Ishikawa (cell line): ENCODE measurements at regions not wholly inside any gene's neighbourhood (a gene's known extent, or its start where the extent isn't known, plus 50 kb on each side); places are given as distances from the start of the nearest gene placed in this dataset.

Experiments
- CEBPB ChIP-seq: IDR thresholded peaks from 2 replicates; pipeline ENCODE4 v1.6.1; 2012
- CREB1 ChIP-seq: IDR thresholded peaks from 2 replicates; pipeline ENCODE4 v1.6.1; 2012; ENCODE audit warnings: low read depth
- EGR1 ChIP-seq: IDR thresholded peaks from 2 replicates; pipeline ENCODE4 v1.6.1; 2012
- EP300 ChIP-seq: IDR thresholded peaks from 2 replicates; pipeline ENCODE4 v1.6.1; 2012; ENCODE audit warnings: borderline replicate concordance
- FOXM1 ChIP-seq: IDR thresholded peaks from 2 replicates; pipeline ENCODE4 v1.6.1; 2012; ENCODE audit warnings: low read depth, borderline replicate concordance
- MAX ChIP-seq: IDR thresholded peaks from 2 replicates; pipeline ENCODE4 v1.6.1; 2012
- NFIC ChIP-seq: IDR thresholded peaks from 2 replicates; pipeline ENCODE4 v1.6.1; 2012
- RAD21 ChIP-seq: IDR thresholded peaks from 2 replicates; pipeline ENCODE4 v1.6.1; 2012; ENCODE audit warnings: low read depth
- REST ChIP-seq: IDR thresholded peaks from 2 replicates; pipeline ENCODE4 v1.6.1; 2012; ENCODE audit warnings: low read depth, mild to moderate bottlenecking
- TAF1 ChIP-seq: IDR thresholded peaks from 2 replicates; pipeline ENCODE4 v1.6.1; 2012; ENCODE audit warnings: low read depth, mild to moderate bottlenecking
- TCF12 ChIP-seq: IDR thresholded peaks from 2 replicates; pipeline ENCODE4 v1.6.1; 2012; ENCODE audit warnings: low read depth
- TEAD4 ChIP-seq: IDR thresholded peaks from 2 replicates; pipeline ENCODE4 v1.6.1; 2012
- USF1 ChIP-seq: IDR thresholded peaks from 2 replicates; pipeline ENCODE4 v1.6.1; 2012
- YY1 ChIP-seq: IDR thresholded peaks from 2 replicates; pipeline ENCODE4 v1.6.1; 2012; ENCODE audit warnings: low read depth
- ZBTB7A ChIP-seq: IDR thresholded peaks from 2 replicates; pipeline ENCODE4 v1.6.1; 2012; ENCODE audit warnings: low read depth

GRCh38 chr6:105952772-105953690 lies 133.1 kb upstream of the PRDM1 start:
- TF ChIP-seq EGR1 (no peak), FOXM1 (no peak)

GRCh38 chr6:105952326-105952725 lies 133.8 kb upstream of the PRDM1 start:
- TF ChIP-seq USF1 (no peak), YY1 (no peak), MAX (no peak), CEBPB (no peak), TCF12 (no peak), EP300 (no peak), RAD21 (no peak)

GRCh38 chr6:105951322-105951721 lies 134.8 kb upstream of the PRDM1 start:
- no peak for TF ChIP-seq ZBTB7A
- no peak for TF ChIP-seq TCF12
- TF ChIP-seq CREB1, result no peak
- TF ChIP-seq NFIC, result no peak
- no peak for TF ChIP-seq YY1
- TF ChIP-seq MAX, result no peak
- no peak for TF ChIP-seq EGR1
- no peak for TF ChIP-seq FOXM1
- TF ChIP-seq TEAD4, result no peak
- TF ChIP-seq REST, result no peak
- no peak for TF ChIP-seq RAD21
- TF ChIP-seq TAF1, result no peak
- TF ChIP-seq EP300, result no peak
- no peak for TF ChIP-seq USF1
- no peak for TF ChIP-seq CEBPB

- peak; percentile 51; the same call in 1 of the 2 replicates for TF ChIP-seq CEBPB
- TF ChIP-seq ZBTB7A, result no peak
- TF ChIP-seq REST, result no peak
- TF ChIP-seq CREB1, result no peak
- no peak for TF ChIP-seq MAX
- no peak for TF ChIP-seq TAF1
Measured at GRCh38 chr6:105949869-105950268, 136.3 kb upstream of the PRDM1 start.

GRCh38 chr6:105943514-105943913 lies 142.6 kb upstream of the PRDM1 start:
- TF ChIP-seq RAD21 (no peak), TEAD4 (no peak), FOXM1 (no peak), NFIC (no peak), CREB1 (no peak), REST (no peak), EGR1 (no peak), ZBTB7A (no peak), EP300 (no peak)
